HK-2 (cell line): ENCODE measurements at regions not wholly inside any gene's neighbourhood (a gene's known extent, or its start where the extent isn't known, plus 50 kb on each side); places are given as distances from the start of the nearest gene placed in this dataset.

Experiments
- DNase-seq: peaks from one replicate; pipeline ENCODE4 v3.0.0-alpha.2; 2018; ENCODE audit not compliant: unreplicated experiment

DNA sequence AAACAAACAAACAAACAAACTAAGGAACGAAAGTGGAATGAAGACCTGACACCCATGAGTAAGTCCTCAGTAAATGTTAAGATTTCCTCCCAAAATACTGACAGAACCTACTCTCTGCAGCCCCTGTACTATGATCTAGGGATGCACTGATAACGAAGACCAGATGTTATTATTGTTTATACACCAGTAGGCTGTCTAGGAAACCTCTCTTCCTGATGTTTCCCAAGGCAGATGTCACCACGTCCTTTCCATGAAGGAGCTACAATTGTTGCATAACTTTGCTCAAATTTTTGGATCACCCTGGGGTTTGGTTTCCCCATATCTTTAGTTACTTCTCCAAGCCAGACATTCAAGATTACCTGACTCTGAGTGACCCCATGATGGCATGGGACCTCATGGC, 340.7 kb downstream of the MIAT start:
- no peak for DNase-seq

DNA sequence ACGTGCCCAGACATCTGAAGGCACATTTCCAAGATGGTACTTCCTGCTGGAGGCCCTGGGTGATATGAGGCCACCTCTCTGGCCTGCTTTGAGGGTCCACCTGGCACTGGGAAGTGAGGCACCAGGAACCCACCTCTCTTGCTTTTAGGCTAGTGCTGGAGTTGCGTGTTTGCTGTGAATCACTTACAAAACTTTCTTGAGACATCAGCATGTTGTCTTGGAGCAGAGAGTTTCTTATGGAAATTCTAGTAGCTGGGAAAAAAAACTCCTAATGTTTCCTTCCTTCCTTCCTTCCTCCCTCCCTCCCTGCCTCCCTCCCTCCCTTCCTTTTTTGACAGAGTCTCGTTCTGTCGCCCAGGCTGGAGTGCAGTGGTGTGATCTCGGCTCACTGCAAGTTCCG, 341.3 kb downstream of the MIAT start:
- no peak for DNase-seq

DNA sequence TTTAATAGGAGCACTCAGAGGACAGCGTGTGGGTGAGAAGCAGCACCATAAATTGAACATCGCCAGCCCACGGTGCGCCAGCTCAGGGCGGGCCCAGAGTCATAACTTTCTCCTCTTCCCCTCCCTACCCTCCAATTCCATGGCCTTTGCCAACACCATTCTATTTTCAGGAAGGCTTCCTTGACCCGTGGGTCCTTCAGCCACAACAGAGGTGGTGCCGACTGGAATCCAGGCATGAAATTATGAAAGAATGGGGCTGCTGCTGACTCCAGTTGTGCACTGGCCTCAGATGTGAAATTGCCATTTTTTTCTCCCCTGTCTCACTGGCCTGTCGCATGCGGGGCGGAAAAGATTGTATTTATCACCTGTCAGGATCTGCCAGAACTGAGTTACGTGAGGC, 345.9 kb downstream of the MIAT start:
- no peak for DNase-seq

DNA sequence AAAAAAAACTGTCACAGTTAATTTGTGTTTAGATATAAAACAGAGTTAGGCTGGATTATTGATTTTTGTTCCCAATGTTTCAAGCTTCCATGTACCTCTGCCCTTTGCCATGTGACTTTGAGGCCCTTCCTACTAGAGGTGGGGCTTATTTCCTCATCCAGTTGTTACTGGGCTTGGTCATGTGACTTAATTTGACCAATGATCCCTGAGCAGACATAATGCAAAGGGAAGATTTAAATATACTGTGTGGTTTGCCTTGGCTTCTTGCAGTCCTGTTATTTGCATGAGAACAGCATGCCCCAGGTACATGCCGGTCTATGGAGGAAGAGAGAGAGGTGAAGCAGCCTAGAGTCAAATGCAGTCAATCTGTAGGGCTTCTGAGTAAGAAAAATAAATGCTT, 347.0 kb downstream of the MIAT start:
- DNase-seq, result no peak

DNA sequence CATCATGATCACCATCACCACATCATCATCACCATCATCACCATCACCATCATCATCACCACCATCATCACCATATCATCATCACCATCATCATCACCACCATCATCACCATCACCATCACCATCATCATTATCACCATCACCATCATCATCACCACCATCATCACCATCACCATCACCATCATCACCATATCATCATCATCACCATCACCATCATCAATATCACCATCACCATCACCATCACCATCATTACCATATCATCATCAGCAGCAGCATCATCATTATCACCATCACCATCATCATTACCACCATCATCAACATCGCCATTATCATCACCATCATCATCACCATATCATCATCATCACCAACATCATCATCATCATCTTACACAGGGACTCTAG, 351.1 kb downstream of the MIAT start:
- DNase-seq, result no peak

DNA sequence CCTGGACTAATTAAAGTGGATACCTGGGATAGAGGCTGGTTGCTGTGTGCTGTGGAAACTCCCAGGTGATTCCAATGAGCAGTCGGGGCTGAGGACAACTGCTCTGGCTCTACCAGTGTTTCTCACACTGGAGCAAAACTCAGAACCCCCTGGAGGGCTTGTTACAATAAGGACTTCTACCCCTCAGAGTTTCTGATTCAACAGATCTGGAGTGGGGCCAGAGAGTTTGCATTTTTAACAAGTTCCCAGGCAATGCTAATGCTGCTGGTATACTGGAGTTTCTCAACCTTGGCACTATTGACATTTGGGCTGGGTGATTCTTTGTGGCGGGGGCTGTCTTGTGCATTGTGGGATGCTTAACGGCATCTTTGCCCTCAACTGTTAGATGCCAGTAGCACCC, 353.7 kb downstream of the MIAT start:
- DNase-seq, result no peak

DNA sequence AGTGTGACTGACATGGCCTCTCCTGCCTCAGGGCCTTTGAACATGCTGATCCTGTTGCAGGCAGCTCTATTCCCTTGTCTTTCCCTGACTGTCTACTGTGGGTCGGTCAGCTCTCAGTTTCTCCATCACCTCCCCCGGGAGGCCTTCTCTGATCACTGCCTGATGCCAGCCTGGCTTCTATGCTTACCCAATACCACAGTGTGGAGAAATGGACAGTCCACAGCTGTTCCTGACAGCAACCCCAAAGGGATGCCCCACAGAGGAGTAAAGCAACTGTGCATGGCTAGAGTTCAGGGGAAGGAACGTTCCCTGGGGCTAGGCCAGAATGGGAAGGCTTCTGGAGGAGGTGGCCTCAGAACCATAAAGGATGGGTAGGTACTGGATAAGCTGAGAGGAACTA, 354.3 kb downstream of the MIAT start:
- DNase-seq, result no peak

DNA sequence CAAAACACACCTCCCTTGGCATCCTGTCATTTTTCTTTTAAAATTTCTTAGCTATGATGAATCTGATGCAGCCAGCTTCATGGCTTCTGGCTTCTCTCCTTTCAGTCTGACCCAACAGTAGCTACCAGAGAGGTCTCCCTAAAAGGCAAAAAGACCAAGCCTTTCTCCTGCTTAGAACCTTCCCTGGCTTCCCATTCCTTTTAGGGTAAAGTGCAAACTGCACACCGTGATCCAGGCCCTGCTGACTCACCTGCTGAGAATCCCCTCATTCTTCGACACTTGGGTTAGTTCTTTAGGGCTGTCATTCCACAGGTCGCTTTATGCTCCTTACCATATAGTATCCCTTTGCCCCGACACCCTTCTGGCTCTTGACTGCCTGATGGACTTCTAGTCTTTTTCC, 362.4 kb downstream of the MIAT start:
- peak; percentile 40 for DNase-seq

DNA sequence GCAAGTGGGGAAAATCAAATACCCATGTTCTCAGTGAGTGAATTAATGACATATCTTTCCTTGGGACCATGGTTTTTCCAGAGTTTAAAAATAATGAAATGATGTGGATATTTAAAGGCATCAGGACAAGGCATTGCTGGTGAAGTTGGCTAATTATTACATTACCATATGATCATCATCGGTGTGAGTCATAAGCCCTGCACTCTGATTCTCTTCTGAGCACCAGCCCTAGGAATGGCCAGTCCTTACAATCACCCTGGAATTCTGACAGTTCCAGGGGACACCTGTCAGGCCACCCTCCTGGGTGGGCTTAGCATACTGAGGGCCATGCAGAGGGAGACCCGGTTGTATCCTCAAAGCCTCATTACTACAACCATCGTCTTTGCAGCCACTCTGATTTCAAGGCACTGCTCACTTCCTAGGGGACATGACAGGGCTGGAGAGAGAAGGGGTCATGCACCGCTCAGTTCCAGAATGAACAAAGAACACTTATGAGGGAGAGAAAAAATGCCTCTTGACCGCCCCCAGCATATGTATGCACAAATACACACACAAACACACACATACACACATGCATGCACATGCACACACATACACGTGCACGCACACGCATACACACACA, 365.0 kb downstream of the MIAT start:
- DNase-seq, result no peak

DNA sequence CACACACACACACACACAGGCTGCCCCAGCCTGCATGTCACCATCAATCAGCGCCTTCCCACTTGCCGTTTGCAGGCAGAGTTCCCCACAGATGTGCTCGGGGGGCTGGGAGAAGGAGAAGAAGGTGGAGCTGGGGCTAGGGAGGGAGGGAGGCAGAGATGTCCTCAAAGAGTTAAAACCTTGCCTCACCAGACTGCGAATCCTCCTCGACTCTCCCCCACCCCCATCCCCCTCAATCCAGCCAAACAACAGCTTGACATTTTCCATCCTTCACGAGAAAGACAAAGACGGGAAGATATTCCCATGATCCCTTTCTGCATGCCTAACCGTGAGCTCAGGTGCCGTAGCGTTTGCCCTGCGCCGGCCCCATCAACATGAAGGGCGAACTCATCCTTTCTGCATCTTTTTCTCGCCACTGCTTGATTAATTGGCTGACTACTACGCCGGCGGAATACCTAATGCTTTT, 365.5 kb downstream of the MIAT start:
- DNase-seq, result no peak

DNA sequence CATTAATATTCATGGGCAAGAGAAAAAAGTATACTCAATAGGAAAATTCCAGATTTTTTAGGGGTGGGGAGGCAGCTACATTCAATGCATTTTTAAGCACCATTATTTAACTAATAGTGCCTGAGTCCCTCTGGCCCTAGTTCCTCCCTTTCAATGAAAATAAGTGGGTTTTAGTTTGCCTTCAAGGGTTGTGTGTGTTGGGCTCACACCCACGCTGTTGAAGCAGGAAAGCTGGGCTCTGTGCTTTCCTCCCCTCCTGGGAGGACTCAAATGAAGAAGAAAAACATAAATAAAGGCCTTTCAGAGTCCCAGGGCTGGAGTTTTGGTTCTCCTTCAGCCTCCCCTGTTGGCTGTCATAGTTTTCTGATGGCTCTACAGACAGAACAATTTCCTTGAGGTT, 366.2 kb downstream of the MIAT start:
- DNase-seq, result no peak

DNA sequence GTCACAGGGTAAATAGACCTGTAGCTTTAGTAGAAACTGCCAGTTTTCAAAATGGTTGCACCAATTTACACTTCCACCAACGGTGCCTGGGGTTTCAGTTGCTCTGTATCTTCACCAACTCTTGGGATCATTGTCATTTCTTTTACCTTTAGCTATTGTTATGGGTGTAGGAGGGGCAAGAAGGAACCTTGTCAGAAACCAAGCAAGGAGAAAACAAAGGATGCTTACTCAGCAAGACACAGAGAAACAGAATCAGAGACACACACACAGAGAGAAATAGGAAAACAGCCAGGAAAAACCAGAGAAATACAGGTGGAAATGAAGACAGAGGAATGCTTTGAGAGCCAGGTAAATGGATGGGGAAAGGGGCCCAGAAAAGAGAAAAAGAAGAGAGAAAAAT, 367.6 kb downstream of the MIAT start:
- DNase-seq, result no peak

DNA sequence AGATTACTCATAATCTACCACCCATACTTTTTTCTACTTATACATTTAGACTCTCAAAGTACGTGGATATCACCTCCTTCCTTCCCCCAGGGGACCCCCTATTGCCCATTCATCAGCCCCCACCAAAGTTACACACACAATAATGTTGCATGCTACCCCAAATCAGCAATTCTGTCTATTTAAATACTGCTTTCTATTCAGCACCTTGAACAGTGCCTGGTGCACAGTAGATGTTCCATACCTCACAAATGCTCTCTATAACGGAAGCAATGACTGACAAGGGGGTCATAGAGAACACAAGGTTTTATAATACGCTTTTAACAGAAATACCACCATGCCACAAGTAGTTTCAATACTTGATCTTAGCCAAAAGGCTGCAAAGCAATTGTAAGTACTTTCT, 370.7 kb downstream of the MIAT start:
- no peak for DNase-seq

DNA sequence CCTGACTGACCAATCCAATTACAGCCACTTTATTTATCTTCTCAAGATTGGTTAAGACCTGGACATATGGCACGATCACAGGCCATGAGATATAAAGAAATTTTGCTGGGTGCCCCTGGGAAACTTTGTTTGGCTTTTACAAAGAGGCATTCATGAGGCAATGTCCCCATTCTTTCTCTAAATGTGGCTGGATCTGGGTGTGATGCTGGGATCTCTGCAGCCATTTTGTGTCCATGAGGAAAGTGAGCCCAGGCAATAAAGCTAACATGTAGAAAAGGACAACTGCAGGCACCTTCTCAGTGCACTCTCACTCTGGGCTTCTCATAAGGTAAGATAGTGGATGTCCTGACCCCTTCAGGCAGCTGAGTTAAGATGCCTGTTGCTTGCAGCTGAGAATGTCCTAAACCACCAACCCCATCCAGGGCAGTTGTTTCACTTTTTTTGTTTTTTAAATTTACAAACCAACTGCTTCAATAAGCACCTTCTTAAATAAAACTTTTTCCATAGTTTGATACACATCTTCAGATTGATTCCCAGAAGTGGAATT, 372.3 kb downstream of the MIAT start:
- no peak for DNase-seq

DNA sequence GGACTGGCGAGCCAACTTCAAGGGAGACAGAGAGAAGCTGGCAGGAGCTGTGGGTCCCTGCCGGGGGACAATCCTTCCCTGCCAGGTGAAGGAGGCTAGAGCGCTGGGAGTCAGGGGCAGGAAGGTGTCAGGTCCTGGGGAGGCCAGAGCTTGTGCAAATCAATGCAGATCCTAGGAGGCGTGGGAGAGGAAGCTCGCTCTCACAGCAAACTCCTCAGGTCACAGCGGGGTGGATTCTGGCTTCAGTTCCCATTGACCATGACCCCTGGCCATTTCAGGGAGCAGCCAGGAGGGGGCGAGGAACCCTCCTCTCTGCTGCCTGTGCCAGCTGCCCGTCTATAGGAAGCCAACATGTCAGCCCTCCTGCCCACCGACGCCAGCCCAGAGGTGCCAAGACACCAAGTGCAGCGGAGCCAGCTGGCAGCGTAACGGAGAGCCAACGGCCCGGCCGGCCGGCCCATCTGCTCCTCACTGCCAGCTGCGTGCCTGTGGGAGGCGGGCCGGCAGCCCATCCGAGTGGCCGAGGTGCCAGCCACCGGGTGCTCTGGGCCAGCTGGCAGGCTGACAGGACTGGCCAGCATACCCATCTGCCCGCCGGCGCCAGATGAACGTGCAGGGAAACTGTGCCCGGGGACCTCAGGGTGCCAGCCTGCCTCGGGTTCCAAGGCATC, 374.8 kb downstream of the MIAT start:
- DNase-seq, result no peak

DNA sequence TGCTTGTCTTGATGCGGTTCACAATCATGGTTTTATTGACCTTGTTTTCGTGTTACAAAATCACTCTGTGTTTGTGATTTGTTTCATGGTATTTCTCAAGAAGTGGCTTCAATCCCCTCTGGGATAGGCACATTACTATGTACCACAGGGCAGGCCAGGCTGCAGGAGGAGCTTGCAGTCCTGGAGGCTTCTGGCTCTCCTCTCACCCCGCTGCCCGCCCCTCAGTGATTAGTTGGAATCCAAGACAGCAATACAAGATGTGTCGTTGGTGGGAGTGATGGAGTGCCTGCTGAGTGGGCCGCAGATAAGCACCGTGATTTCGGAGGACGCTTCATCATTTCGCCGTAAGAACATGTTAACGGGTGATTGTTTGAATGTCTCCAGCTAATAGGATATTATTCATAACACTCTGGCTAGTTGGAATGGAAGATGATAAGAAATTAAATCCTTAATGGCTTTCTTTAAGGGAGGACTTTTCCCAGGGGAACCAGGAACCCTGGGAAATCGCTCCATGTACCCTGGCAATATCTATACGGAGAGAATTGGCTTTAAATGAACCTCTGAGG, 384.4 kb downstream of the MIAT start:
- DNase-seq, result no peak

DNA sequence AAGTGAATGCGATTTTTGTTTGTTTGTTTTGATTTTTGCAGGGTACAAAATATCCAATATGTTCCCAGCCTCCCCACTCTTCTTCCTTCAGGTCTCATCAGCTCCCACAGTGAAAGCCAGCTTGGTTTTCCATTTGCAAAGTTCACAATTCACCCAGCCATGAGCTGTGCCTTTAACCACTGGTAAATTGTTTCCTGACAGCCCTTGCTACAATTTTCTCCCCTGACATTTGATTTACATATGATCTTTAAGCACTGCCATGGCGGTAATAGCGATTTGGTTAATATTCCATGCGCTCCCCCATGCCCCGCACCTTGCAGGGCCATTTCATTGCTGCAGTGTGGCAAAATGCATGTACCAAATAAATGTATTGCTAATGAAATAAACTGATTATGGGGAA, 385.9 kb downstream of the MIAT start:
- no peak for DNase-seq

DNA sequence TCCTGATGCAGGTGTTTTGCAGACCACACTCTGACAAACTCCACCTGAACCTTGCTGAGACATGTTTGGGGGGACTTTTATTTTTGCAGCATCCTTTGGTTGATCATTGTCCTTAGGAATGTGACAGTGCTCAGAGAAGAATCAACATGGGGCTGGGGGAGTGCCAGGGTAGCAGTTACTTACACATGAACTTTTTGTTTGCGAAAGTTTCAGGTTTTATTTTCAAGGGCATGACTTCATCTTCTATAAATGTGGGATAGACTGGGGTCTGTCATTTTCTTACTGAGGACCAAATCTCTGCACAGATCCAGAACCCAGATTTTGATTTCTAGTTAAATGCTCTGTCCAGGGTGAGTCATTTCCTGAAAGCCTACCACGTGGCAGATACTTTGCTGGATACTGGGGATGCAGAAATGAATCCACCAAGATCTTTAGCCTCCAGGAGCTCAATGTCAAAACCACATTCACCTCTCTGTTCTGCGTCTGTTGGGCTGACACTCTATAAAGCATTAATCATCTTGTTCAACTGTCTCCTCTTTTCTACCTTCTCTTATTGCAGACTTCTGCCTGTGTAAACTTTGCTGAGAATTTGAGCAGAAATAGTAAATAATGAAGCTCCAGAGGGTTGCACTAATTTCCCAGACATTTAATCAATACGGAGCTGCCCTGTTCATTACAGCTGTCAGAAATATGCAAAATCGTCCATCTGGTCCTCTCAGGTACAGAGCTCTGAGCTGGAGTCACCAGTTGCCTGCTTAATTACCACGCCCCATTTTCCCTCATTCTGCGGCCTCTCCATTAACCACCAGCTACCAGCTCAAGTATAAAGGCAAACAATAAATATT, 387.9 kb downstream of the MIAT start:
- DNase-seq, result no peak

DNA sequence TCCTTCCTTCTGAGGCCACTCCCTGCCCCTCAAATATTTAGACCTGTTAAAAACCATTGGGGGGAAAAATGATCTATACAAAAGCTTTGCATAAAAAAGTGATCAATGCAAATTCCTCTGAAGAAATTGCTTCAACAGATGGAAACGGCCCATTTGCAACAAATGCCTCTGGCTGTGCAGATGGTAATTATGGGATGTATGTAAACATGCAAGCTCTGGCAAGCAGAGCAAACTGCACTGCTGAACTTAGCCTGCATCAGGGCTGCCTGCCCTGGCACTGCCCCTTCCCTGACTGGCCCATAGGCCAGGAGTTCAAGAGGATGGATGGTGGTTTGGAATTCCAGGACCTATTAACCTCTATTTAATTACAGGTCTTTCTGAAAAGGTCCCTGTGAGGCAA, 388.7 kb downstream of the MIAT start:
- DNase-seq, result no peak

DNA sequence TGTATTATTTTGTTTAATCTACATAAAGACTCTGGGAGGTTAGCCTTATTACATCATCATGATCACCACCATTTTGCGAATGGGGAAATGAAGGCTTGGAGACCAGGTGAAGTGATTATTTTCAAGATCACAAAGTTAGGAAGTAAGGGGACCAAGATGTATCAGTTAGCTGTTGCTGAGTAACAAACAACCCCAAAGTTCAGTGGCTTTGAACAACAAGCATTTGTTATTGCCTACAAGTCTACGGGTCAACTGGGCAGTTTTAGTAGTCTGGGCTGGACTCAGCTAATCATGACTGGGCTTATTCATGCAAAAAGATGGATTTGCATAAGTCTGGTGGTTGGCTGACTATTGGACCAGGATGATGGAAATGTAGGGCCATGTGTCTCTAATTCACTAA, 389.2 kb downstream of the MIAT start:
- DNase-seq, result no peak

DNA sequence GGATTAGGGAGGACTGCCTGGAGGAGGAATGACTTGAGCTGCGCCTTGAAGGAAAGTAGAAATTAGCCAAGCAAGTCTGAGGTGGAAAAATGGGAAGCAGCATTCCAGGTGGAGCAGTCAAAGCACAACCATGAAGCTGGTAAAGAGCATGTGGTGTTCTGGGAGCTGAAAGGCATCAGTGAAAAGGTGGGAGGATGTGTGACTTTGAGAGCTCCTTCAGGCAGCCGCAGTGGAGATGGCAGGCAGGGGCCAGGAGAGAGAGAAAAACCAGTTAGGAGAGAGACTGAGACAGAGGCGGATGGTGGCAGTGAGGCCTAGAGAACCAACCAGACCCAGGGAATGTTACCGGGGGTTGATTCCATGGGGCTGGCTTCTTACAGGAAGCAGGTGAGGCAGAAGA, 393.4 kb downstream of the MIAT start:
- DNase-seq, result no peak

DNA sequence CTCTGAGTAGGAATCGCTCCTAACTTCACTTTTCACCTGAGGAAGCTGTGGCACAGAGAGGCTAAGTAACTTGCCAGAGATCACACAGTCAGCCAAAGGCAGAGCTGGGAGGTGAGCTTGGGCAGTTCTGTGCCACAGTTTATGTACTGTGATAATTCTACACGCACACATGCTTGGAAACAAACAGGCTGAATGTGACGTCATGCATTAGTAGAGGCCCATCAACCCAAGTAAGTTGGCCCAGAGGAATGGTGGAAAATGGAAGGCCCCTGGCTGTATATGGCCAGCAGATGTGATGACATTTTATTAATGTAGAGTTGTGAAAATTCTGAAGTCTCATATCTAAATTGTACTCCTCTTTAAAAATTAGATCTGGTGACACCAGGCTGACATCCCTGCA, 394.0 kb downstream of the MIAT start:
- no peak for DNase-seq
